ENCODE measurements at regions not wholly inside any gene's neighbourhood (a gene's known extent, or its start where the extent isn't known, plus 50 kb on each side); places are given as distances from the start of the nearest gene placed in this dataset.

DNA sequence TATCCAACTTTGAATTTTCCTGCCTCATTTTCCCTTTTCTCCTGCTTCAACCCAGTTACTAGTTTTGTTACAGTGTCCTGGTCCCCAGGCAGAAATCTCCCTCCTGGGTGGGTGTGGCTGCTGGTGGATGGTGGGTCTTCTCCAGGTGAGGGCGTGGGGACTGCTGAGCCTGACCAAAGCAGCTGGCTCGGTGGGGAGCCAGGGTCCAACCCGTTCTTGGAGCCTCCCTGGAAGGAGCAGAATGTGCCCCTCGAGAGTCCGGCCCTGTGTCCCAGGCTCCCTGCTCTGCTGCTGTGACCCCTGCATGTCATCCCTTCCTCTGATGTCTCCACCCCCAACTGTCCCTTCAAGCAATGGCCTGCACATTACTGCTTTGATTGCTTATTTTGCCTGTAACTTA, 86.6 kb upstream of the TCERG1L start:
- TF ChIP-seq, protein P1, sequence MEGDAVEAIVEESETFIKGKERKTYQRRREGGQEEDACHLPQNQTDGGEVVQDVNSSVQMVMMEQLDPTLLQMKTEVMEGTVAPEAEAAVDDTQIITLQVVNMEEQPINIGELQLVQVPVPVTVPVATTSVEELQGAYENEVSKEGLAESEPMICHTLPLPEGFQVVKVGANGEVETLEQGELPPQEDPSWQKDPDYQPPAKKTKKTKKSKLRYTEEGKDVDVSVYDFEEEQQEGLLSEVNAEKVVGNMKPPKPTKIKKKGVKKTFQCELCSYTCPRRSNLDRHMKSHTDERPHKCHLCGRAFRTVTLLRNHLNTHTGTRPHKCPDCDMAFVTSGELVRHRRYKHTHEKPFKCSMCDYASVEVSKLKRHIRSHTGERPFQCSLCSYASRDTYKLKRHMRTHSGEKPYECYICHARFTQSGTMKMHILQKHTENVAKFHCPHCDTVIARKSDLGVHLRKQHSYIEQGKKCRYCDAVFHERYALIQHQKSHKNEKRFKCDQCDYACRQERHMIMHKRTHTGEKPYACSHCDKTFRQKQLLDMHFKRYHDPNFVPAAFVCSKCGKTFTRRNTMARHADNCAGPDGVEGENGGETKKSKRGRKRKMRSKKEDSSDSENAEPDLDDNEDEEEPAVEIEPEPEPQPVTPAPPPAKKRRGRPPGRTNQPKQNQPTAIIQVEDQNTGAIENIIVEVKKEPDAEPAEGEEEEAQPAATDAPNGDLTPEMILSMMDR (IDR thresholded peaks at IDR 0.05; ENCODE audit: low read length), result no peak
- no peak for TF ChIP-seq EZH2phosphoT487 (IDR thresholded peaks at IDR 0.05; ENCODE audit: low read length)

All from MM.1S (cell line).